GM10248 (cell line): ENCODE measurements at regions not wholly inside any gene's neighbourhood (a gene's known extent, or its start where the extent isn't known, plus 50 kb on each side); places are given as distances from the start of the nearest gene placed in this dataset.
"Not testable (repeated sequence)": the region's sequence is repeated elsewhere in the genome, so short reads cannot be mapped to it uniquely, and the experiment has no call there.

Experiments
- CTCF ChIA-PET: fragments of 300-600 bp; sonication (Branson Sonifier 250); formaldehyde crosslinking; extraction: SDS; loops from one replicate; lab custom pipeline; 2021; ENCODE audit warnings: antibody characterized with exemption; lab: Yijun Ruan, JAX
- POLR2A ChIA-PET: fragments of 350-650 bp; sonication (Branson Sonifier 250); formaldehyde crosslinking; extraction: SDS; loops from one replicate; lab custom pipeline; 2020; ENCODE audit warnings: antibody characterized with exemption; lab: Yijun Ruan, JAX
- DNase-seq: peaks from one replicate; pipeline ENCODE4 v3.0.0; 2012; ENCODE audit errors: extremely low spot score
- CTCF ChIP-seq: IDR thresholded peaks from 2 replicates; pipeline ENCODE4 v1.5.1; 2012; ENCODE audit warnings: mild to moderate bottlenecking, low read depth; ENCODE audit errors: extremely low read depth, missing control alignments, control extremely low read depth

- no peak for TF ChIP-seq CTCF
- DNase-seq: no peak
- ChIA-PET POLR2A (no interaction called here), CTCF (no interaction called here)
Measured at GRCh38 chr17:21772321-21772720, 80.0 kb downstream of the KCNJ18 start.

- POLR2A ChIA-PET, DNase-seq, CTCF ChIA-PET: not testable (repeated sequence)
Measured at GRCh38 chr17:21772991-21773713, 80.8 kb downstream of the KCNJ18 start.

GRCh38 chr17:21774263-21774662 lies 81.9 kb downstream of the KCNJ18 start:
- no peak for TF ChIP-seq CTCF
- POLR2A ChIA-PET: no interaction called here
- DNase-seq: no peak
- CTCF ChIA-PET: no interaction called here

GRCh38 chr17:21775566-21775965 lies 83.2 kb downstream of the KCNJ18 start:
- DNase-seq, CTCF ChIA-PET, POLR2A ChIA-PET: not testable (repeated sequence)

- POLR2A ChIA-PET, CTCF ChIA-PET, DNase-seq: not testable (repeated sequence)
Measured at GRCh38 chr17:21776921-21777320, 84.6 kb downstream of the KCNJ18 start.

GRCh38 chr17:21778866-21779265 lies 86.5 kb downstream of the KCNJ18 start:
- POLR2A ChIA-PET, CTCF ChIA-PET, DNase-seq: not testable (repeated sequence)

GRCh38 chr17:21780293-21780888 lies 88.1 kb downstream of the KCNJ18 start:
- POLR2A ChIA-PET, CTCF ChIA-PET, DNase-seq: not testable (repeated sequence)

- CTCF ChIA-PET, DNase-seq, POLR2A ChIA-PET: not testable (repeated sequence)
Measured at GRCh38 chr17:21780919-21781665, 88.8 kb downstream of the KCNJ18 start.

GRCh38 chr17:21781666-21782024 lies 89.3 kb downstream of the KCNJ18 start:
- CTCF ChIA-PET, POLR2A ChIA-PET, DNase-seq: not testable (repeated sequence)

GRCh38 chr17:21782107-21782506 lies 89.8 kb downstream of the KCNJ18 start:
- CTCF ChIA-PET, POLR2A ChIA-PET, DNase-seq: not testable (repeated sequence)

- CTCF ChIA-PET, POLR2A ChIA-PET: not testable (repeated sequence)
- DNase-seq: peak; percentile 0
Measured at GRCh38 chr17:21782604-21783003, 90.3 kb downstream of the KCNJ18 start.

GRCh38 chr17:21783017-21783416 lies 90.7 kb downstream of the KCNJ18 start:
- DNase-seq: peak; percentile 1
- POLR2A ChIA-PET, CTCF ChIA-PET: not testable (repeated sequence)

- POLR2A ChIA-PET, DNase-seq, CTCF ChIA-PET: not testable (repeated sequence)
Measured at GRCh38 chr17:21814272-21814671, 121.9 kb downstream of the KCNJ18 start.
